Common myeloid progenitor, CD34-positive (primary cell): ENCODE measurements at regions not wholly inside any gene's neighbourhood (a gene's known extent, or its start where the extent isn't known, plus 50 kb on each side); places are given as distances from the start of the nearest gene placed in this dataset.

ENCODE experiments used
- CTCF ChIA-PET: fragments of 350-600 bp; sonication (Branson Sonifier 250); formaldehyde crosslinking; loops from one replicate; lab custom pipeline; 2021; ENCODE audit warnings: antibody characterized with exemption; lab: Charles Lee
- POLR2A ChIA-PET: fragments of 350-600 bp; sonication (Branson Sonifier 250); formaldehyde crosslinking; loops from one replicate; lab custom pipeline; 2021; ENCODE audit warnings: antibody characterized with exemption; lab: Charles Lee
- DNase-seq, 3 donors: peaks; one replicate each; pipeline versions ENCODE4 v3.0.0 to v3.0.0-alpha.2; 2013
- H3K27ac ChIP-seq, 2 experiments: 1 replicate in 1 of 2; 2 replicates in 1 of 2; pipeline ENCODE4 v1.7.0; 2013; ENCODE audit warnings: inconsistent platforms in 2 of 2, low read length in 2 of 2, mild to moderate bottlenecking in 2 of 2, low read depth in 1 of 2, moderate library complexity in 1 of 2; ENCODE audit not compliant: severe bottlenecking in 2 of 2, insufficient read depth in 1 of 2, poor library complexity in 1 of 2
- H3K27me3 ChIP-seq, 5 experiments: replicated peaks in 2 of 5; 1 replicate in 3 of 5; 2 replicates in 2 of 5; pipeline versions ENCODE4 v1.6.1 to v1.7.0; 2013; ENCODE audit warnings: low read length in 4 of 5, mild to moderate bottlenecking in 2 of 5, moderate library complexity in 2 of 5, inconsistent platforms in 1 of 5; ENCODE audit not compliant: insufficient read depth in 5 of 5, control insufficient read depth in 4 of 5
- H3K36me3 ChIP-seq, 4 experiments: 1 replicate in 2 of 4; 2 replicates in 2 of 4; pipeline versions ENCODE4 v1.6.1 to v1.7.0; 2013; ENCODE audit warnings: low read length in 3 of 4, control low read depth in 1 of 4, mild to moderate bottlenecking in 1 of 4; ENCODE audit not compliant: control insufficient read depth in 4 of 4, insufficient read depth in 4 of 4
- H3K4me1 ChIP-seq, 4 experiments: 1 replicate in 3 of 4; 2 replicates in 1 of 4; pipeline versions ENCODE4 v1.6.1 to v1.7.1; 2013; ENCODE audit warnings: low read length in 3 of 4, mild to moderate bottlenecking in 3 of 4, control low read depth in 1 of 4, inconsistent platforms in 1 of 4, moderate library complexity in 1 of 4; ENCODE audit not compliant: control insufficient read depth in 4 of 4, insufficient read depth in 4 of 4; ENCODE audit errors: control extremely low read depth in 1 of 4
- H3K4me3 ChIP-seq, 7 experiments: 1 replicate in 4 of 7; 2 replicates in 3 of 7; pipeline versions ENCODE4 v1.5.1 to v1.7.0; 2013; ENCODE audit warnings: mild to moderate bottlenecking in 7 of 7, low read length in 6 of 7, moderate library complexity in 6 of 7, inconsistent platforms in 2 of 7, low read depth in 2 of 7, control low read depth in 1 of 7; ENCODE audit not compliant: insufficient read depth in 4 of 7, control insufficient read depth in 1 of 7; ENCODE audit errors: extremely low read depth in 1 of 7
- H3K9me3 ChIP-seq, 5 experiments: 1 replicate in 4 of 5; 2 replicates in 1 of 5; pipeline versions ENCODE4 v1.6.1 to v1.7.1; 2013; ENCODE audit warnings: low read length in 4 of 5, mild to moderate bottlenecking in 2 of 5, inconsistent platforms in 1 of 5, low read depth in 1 of 5, moderate library complexity in 1 of 5; ENCODE audit not compliant: control insufficient read depth in 4 of 5, insufficient read depth in 2 of 5; ENCODE audit errors: control extremely low read depth in 1 of 5
- WGBS: methylation state at CpG from one replicate; pipeline ENCODE4 v1.1.5; 2013; ENCODE audit not compliant: insufficient coverage; 5-methylcytosine and 5-hydroxymethylcytosine counted together

DNA sequence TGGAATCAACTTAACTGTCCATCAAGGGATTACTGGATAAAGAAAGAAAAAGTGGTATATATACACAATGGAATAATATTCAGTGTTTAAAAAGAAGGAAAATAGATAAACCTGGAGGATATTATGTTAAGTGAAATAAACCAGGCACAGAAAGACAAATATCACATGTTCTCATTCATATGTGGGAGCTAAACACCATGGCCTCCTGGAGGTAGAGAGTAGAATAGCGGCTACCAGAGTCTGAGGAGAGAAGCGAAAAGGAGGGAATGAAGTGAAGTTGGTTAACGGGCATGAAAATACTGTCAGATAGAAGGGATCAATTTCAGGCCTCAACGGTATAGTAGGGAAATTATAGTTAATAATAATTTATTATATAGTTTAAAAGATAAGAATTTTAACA lies 147.5 kb upstream of the OBI1 start:
- peak in 2 of 3 donors; percentile 5 to 12 for DNase-seq
- ChIA-PET POLR2A (no interaction called here), CTCF (no interaction called here)
- Histone ChIP-seq H3K36me3 (no peaks in the 10 kb centered on the region), H3K4me1 (no peaks in the 10 kb centered on the region), H3K4me3 (no peak overlapping the region), H3K27me3 (no peaks in the 10 kb centered on the region), H3K9me3 (no peaks in the 10 kb centered on the region), H3K27ac (no peak overlapping the region)
- WGBS = no CpG with 5 or more reads among the region's 4 CpGs

DNA sequence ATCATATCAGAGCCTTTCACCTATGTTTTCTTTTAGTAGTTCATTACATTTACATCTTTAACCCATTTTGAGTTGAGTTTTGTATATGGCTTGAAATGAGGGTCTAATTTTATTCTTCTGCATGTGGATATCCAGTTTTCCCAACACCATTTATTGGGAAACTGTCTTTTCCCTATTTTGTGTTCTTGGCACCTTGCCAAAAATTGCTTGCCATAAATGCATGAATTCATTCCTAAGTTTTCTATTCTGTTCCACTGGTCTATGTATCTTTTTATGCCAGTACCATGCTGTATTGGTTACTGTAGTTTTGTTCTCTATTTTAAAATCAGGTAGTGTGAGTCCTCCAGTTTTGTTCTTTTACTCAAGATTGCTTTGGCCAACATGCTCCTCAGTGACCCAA lies 144.0 kb upstream of the OBI1 start:
- ChIA-PET CTCF (no interaction called here), POLR2A (no interaction called here)
- no peak overlapping the region for H3K27ac ChIP-seq
- H3K4me1 ChIP-seq = no peaks in the 10 kb centered on the region
- no peaks in the 10 kb centered on the region for H3K9me3 ChIP-seq
- no peaks in the 10 kb centered on the region for H3K36me3 ChIP-seq
- DNase-seq = no peak
- no peak overlapping the region for H3K4me3 ChIP-seq
- no peaks in the 10 kb centered on the region for H3K27me3 ChIP-seq

DNA sequence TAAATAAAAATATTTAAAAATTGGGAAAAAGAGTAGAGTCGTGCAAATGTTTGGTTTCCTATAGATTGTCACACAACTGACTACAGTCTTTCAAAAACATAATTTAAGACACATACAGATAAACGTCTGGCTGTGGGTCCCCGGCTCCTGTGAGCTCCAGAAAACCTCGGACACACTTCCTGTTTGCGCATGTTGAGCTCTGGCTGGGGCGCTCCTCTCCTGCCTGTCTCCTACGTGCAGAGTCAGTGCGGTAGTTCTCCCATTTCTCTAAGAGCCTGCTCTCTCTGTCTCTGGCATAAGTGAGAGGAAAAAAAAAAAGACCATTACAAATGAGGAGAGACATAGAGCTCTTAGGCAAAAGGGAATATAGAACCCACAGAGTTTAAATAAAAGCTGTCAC lies 128.2 kb upstream of the OBI1 start:
- H3K27me3 ChIP-seq = peaks cover 0 to 2% (median 0%) of the 10 kb centered on the region in 5 experiments
- peak overlapping the region in 3 of 7 experiments; percentile 9 to 62 (median 38) for H3K4me3 ChIP-seq
- H3K9me3 ChIP-seq = no peaks in the 10 kb centered on the region
- no peak overlapping the region for H3K27ac ChIP-seq
- H3K4me1 ChIP-seq = peaks cover 0 to 10% (median 3%) of the 10 kb centered on the region in 4 experiments
- ChIA-PET POLR2A (no interaction called here), CTCF (interaction anchor here (0.6 kb wide), 1 partner anchor 212 kb away, joined by 3 read pairs; no protein-coding TSS in a partner anchor)
- H3K36me3 ChIP-seq = no peaks in the 10 kb centered on the region
- DNase-seq = peak; percentile 14 to 57 (median 51)
- 0% methylated on average over 2 of the region's 8 CpGs for WGBS

DNA sequence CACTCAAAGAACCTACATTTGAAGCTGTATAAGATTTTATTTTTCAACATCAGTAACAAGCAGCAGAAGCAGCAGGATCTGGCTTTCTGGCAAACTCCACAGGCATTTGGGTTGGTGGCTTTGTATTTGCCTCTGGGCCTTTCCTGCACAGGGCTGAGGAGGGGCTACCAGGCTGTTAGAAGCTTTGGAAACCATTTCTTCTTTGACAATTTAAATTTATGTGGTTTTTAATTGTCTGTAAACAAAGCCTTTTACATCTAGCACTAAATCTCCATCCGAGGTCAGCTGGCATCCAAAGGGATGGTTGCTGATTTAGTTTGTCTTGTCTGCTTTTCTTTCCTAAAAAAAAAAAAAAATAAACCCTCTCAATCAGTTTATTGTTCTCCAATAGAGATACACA lies 127.5 kb upstream of the OBI1 start:
- POLR2A ChIA-PET = no interaction called here
- WGBS = no CpG with 5 or more reads among the region's 1 CpG
- H3K36me3 ChIP-seq = no peaks in the 10 kb centered on the region
- CTCF ChIA-PET = no interaction called here
- no peaks in the 10 kb centered on the region for H3K9me3 ChIP-seq
- peaks cover 0 to 11% (median 3%) of the 10 kb centered on the region in 4 experiments for H3K4me1 ChIP-seq
- H3K27me3 ChIP-seq = peaks cover 0 to 2% (median 0%) of the 10 kb centered on the region in 5 experiments
- H3K27ac ChIP-seq = no peak overlapping the region
- no peak for DNase-seq
- no peak overlapping the region for H3K4me3 ChIP-seq

DNA sequence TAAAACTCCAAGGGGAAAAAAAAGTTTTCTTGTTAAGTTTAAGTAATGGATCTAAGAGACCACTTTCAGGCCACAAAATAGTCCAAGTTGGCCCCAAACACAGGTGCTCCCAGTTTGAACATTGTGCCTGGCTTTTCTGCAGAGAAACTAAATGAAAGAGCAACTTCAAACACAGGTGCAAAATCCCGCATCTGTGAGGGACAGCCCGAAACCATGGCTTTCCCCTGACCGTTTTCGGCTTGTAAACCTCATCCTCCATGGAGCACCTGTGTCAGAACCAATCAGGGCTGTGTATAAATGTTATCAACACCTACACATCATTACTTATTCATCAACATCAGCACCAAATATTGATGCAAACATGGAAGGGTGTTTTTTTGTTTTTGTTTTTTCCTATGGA lies 126.8 kb upstream of the OBI1 start:
- Histone ChIP-seq H3K4me1 (peaks cover 0 to 16% (median 3%) of the 10 kb centered on the region in 4 experiments), H3K27ac (no peak overlapping the region), H3K4me3 (no peak overlapping the region), H3K27me3 (peaks cover 0 to 2% (median 0%) of the 10 kb centered on the region in 5 experiments), H3K9me3 (no peaks in the 10 kb centered on the region), H3K36me3 (no peaks in the 10 kb centered on the region)
- ChIA-PET CTCF (no interaction called here), POLR2A (no interaction called here)
- DNase-seq = no peak
- no CpG with 5 or more reads among the region's 4 CpGs for WGBS

DNA sequence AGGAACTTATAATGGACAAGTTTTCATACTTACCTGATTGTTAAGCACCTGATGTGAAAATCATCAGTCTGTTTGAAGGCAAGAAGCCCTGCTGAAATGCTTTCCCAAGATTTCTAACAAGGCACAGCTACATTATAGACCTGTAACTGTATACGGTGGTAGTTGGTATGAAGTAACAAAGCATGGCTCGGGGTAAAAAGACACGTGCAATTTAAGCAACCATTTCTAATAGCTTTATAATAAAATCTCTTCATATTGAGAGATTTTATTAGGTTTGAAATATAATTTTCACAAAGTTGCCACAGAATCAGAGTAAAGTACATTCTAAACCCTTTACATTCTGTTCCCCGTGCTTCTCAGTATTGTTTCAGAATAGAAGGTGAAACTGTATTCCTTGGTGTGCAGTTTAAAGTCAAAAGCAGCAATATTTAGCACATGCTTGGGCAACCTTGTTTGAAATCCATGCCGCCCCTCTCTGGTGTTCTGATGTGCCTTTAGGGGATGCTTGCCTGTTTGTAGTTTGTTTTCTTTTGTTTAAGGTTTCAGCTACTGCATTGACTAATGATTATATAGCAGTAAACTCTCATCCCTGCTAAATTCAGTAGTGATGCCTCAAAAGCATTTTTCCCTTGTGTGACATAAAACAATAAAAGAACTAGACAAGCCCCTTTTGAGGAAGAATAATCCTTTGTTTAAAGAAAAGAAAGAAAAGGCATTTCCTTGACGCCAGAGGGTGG lies 125.2 kb upstream of the OBI1 start:
- no CpG with 5 or more reads among the region's 6 CpGs for WGBS
- POLR2A ChIA-PET = no interaction called here
- H3K4me1 ChIP-seq = peaks cover 0 to 16% (median 3%) of the 10 kb centered on the region in 4 experiments
- CTCF ChIA-PET = no interaction called here
- no peak overlapping the region for H3K4me3 ChIP-seq
- peaks cover 0 to 2% (median 0%) of the 10 kb centered on the region in 5 experiments for H3K27me3 ChIP-seq
- no peaks in the 10 kb centered on the region for H3K36me3 ChIP-seq
- H3K9me3 ChIP-seq = no peaks in the 10 kb centered on the region
- H3K27ac ChIP-seq = no peak overlapping the region
- DNase-seq = no peak

DNA sequence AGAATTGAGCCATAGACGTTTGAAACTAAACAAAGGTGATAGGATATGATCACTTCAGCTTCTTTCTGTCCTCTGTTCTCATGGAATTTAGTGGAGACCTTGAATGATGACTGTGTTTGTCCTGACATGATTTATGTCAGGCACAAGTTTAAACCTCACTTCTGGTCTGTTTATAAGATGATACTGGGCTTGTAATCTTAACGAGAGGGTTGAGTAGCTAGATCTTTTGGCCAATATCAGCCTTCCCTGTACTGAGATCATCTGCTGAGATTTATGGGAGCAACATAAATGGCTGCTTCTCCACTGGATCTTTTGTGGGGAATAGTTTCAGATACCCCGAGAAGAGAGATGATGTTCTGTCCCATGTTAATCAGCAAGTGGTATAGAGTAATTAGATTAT lies 121.8 kb upstream of the OBI1 start:
- Histone ChIP-seq H3K9me3 (no peaks in the 10 kb centered on the region), H3K4me1 (peaks cover 0 to 6% (median 0%) of the 10 kb centered on the region in 4 experiments), H3K4me3 (no peak overlapping the region), H3K27ac (no peak overlapping the region), H3K36me3 (no peaks in the 10 kb centered on the region), H3K27me3 (peaks cover 0 to 4% (median 2%) of the 10 kb centered on the region in 5 experiments)
- ChIA-PET CTCF (interaction anchor here (0.6 to 1.0 kb wide), 3 partner anchors 11 to 27 kb away, joined by 3 read pairs; no protein-coding TSS in a partner anchor), POLR2A (no interaction called here)
- 52% methylated on average over 2 of the region's 3 CpGs for WGBS
- no peak for DNase-seq
